H9 (cell line): ENCODE measurements at regions not wholly inside any gene's neighbourhood (a gene's known extent, or its start where the extent isn't known, plus 50 kb on each side); places are given as distances from the start of the nearest gene placed in this dataset.

Experiments used
- DNase-seq: peaks from one replicate; pipeline ENCODE4 v3.0.0-alpha.2; 2017
- H2AFZ ChIP-seq: one replicate; pipeline ENCODE4 v1.6.1; 2013; ENCODE audit warnings: mild to moderate bottlenecking, low read length, control low read depth, moderate library complexity
- H2AK5ac ChIP-seq: 2 replicates; pipeline ENCODE4 v1.6.1; 2013; ENCODE audit warnings: low read length, control low read depth, mixed read lengths; ENCODE audit not compliant: insufficient read length
- H2BK120ac ChIP-seq: one replicate; pipeline ENCODE4 v1.6.1; 2013; ENCODE audit warnings: low read depth, mild to moderate bottlenecking, low read length, control low read depth, inconsistent platforms; ENCODE audit not compliant: poor library complexity, severe bottlenecking
- H2BK12ac ChIP-seq: 2 replicates; pipeline ENCODE4 v1.6.1; 2013; ENCODE audit warnings: low read length, control low read depth, mixed read lengths, low read depth; ENCODE audit not compliant: insufficient read length
- H2BK15ac ChIP-seq: 2 replicates; pipeline ENCODE4 v1.6.1; 2013; ENCODE audit warnings: low read depth, low read length, control low read depth
- H2BK20ac ChIP-seq: one replicate; pipeline ENCODE4 v1.6.1; 2013; ENCODE audit warnings: low read depth, mild to moderate bottlenecking, low read length, control low read depth, inconsistent platforms; ENCODE audit not compliant: poor library complexity, severe bottlenecking
- H2BK5ac ChIP-seq: 2 replicates; pipeline ENCODE4 v1.6.1; 2013; ENCODE audit warnings: low read length, control low read depth, mixed read lengths; ENCODE audit not compliant: insufficient read length
- H3K14ac ChIP-seq: 2 replicates; pipeline ENCODE4 v1.6.1; 2013; ENCODE audit warnings: low read length, control low read depth; ENCODE audit not compliant: insufficient read depth
- H3K18ac ChIP-seq: 2 replicates; pipeline ENCODE4 v1.6.1; 2013; ENCODE audit warnings: low read depth, mild to moderate bottlenecking, mixed read lengths, low read length, control low read depth; ENCODE audit not compliant: insufficient read length
- H3K23ac ChIP-seq: 2 replicates; pipeline ENCODE4 v1.6.1; 2013; ENCODE audit warnings: low read length, control low read depth, mixed read lengths, low read depth; ENCODE audit not compliant: insufficient read length
- H3K23me2 ChIP-seq: 2 replicates; pipeline ENCODE4 v1.6.1; 2013; ENCODE audit warnings: low read depth, mild to moderate bottlenecking, mixed read lengths, low read length, control low read depth; ENCODE audit not compliant: insufficient read length, poor library complexity, severe bottlenecking
- H3K27ac ChIP-seq: 2 replicates; pipeline ENCODE4 v1.5.1; 2013; ENCODE audit warnings: low read length, control low read depth, mixed read lengths, low read depth; ENCODE audit not compliant: insufficient read length
- H3K27me3 ChIP-seq: 2 replicates; pipeline ENCODE4 v1.6.1; 2013; ENCODE audit warnings: low read length, control low read depth, inconsistent platforms; ENCODE audit not compliant: insufficient read depth
- H3K4ac ChIP-seq: 2 replicates; pipeline ENCODE4 v1.6.1; 2013; ENCODE audit warnings: low read depth, mild to moderate bottlenecking, control low read depth, inconsistent platforms, low read length, moderate library complexity
- H3K4me1 ChIP-seq: 2 replicates; pipeline ENCODE4 v1.6.1; 2013; ENCODE audit warnings: low read length, control low read depth, inconsistent platforms; ENCODE audit not compliant: insufficient read depth
- H3K4me2 ChIP-seq: 2 replicates; pipeline ENCODE4 v1.6.1; 2013; ENCODE audit warnings: low read length, control low read depth, mixed read lengths; ENCODE audit not compliant: insufficient read length, insufficient read depth
- H3K56ac ChIP-seq: 2 replicates; pipeline ENCODE4 v1.6.1; 2013; ENCODE audit warnings: low read depth, mild to moderate bottlenecking, mixed read lengths, low read length, control low read depth; ENCODE audit not compliant: insufficient read length
- H3K79me1 ChIP-seq: 2 replicates; pipeline ENCODE4 v1.6.1; 2013; ENCODE audit warnings: low read depth, mild to moderate bottlenecking, moderate library complexity, low read length, control low read depth, inconsistent platforms; ENCODE audit not compliant: insufficient read depth, poor library complexity, severe bottlenecking
- H3K79me2 ChIP-seq: 2 replicates; pipeline ENCODE4 v1.6.1; 2013; ENCODE audit warnings: low read length, control low read depth, inconsistent platforms; ENCODE audit not compliant: insufficient read depth
- H3K9ac ChIP-seq: 2 replicates; pipeline ENCODE4 v1.6.1; 2013; ENCODE audit warnings: low read length, control low read depth, mixed read lengths; ENCODE audit not compliant: insufficient read length; ENCODE audit errors: extremely low read depth
- H3K9me3 ChIP-seq: one replicate; pipeline ENCODE4 v1.6.1; 2013; ENCODE audit warnings: low read depth, low read length, inconsistent platforms; ENCODE audit not compliant: control insufficient read depth
- H3T11ph ChIP-seq: one replicate; pipeline ENCODE4 v1.6.1; 2013; ENCODE audit warnings: mild to moderate bottlenecking, low read length, control low read depth, inconsistent platforms
- H4K20me1 ChIP-seq: one replicate; pipeline ENCODE4 v1.6.1; 2013; ENCODE audit not compliant: control insufficient read depth, insufficient read length, insufficient read depth
- H4K5ac ChIP-seq: 2 replicates; pipeline ENCODE4 v1.6.1; 2013; ENCODE audit warnings: low read depth, mild to moderate bottlenecking, mixed read lengths, low read length, control low read depth; ENCODE audit not compliant: insufficient read length
- H4K8ac ChIP-seq: replicated peaks from 2 replicates; pipeline ENCODE4 v1.6.1; 2013; ENCODE audit warnings: low read length, control low read depth, mixed read lengths, low read depth; ENCODE audit not compliant: insufficient read length
- H4K91ac ChIP-seq: 2 replicates; pipeline ENCODE4 v1.6.1; 2013; ENCODE audit warnings: low read depth, mild to moderate bottlenecking, moderate library complexity, mixed read lengths, low read length, control low read depth; ENCODE audit not compliant: insufficient read length
- H3K27ac Mint-ChIP-seq, 3 experiments: 2 replicates in 2 of 3; 3 replicates in 1 of 3; pipeline ENCODE4 v1.8.0; 2020 to 2021; ENCODE audit warnings: mixed read lengths in 3 of 3, mild to moderate bottlenecking in 1 of 3, moderate library complexity in 1 of 3
- H3K27me3 Mint-ChIP-seq: 2 replicates; pipeline ENCODE4 v1.8.0; 2021; ENCODE audit warnings: low read depth, mild to moderate bottlenecking, moderate library complexity, mixed read lengths
- H3K36me3 Mint-ChIP-seq, 3 experiments: 2 replicates in 2 of 3; 3 replicates in 1 of 3; pipeline ENCODE4 v1.8.0; 2020 to 2021; ENCODE audit warnings: low read depth in 3 of 3, mixed read lengths in 3 of 3; ENCODE audit not compliant: insufficient read depth in 1 of 3
- H3K4me1 Mint-ChIP-seq, 2 experiments: 2 replicates each; pipeline ENCODE4 v1.8.0; 2020; ENCODE audit warnings: mixed read lengths in 2 of 2
- H3K4me3 Mint-ChIP-seq, 2 experiments: 2 replicates in 1 of 2; 3 replicates in 1 of 2; pipeline ENCODE4 v1.8.0; 2020 to 2021; ENCODE audit warnings: mild to moderate bottlenecking in 2 of 2, mixed read lengths in 2 of 2, moderate library complexity in 1 of 2
- H3K9me3 Mint-ChIP-seq, 2 experiments: 2 replicates in 1 of 2; 3 replicates in 1 of 2; pipeline ENCODE4 v1.8.0; 2020; ENCODE audit warnings: mild to moderate bottlenecking in 2 of 2, mixed read lengths in 2 of 2, moderate library complexity in 1 of 2
- CTCF ChIP-seq: fragments of 200-600 bp; sonication (generic); conservative IDR thresholded peaks from 3 replicates; pipeline ENCODE4 v1.8.0; 2021; ENCODE audit warnings: antibody characterized with exemption, mild to moderate bottlenecking
- WGBS: extraction: QIAGEN DNeasy Blood & Tissue Kit; methylation state at CpG from one replicate; pipeline ENCODE4 v1.1.7; 2013; ENCODE audit warnings: missing lambda C conversion rate, low lambda C conversion rate, mixed read lengths; ENCODE audit not compliant: insufficient read length; ENCODE audit errors: extremely low coverage; 5-methylcytosine and 5-hydroxymethylcytosine counted together

GRCh38 chr22:48303369-48303725, 1524.3 kb downstream of the BRD1 start:
- Histone ChIP-seq H3K9me3 (no peaks in the 10 kb centered on the region), H4K5ac (no peak overlapping the region), H3K18ac (no peak overlapping the region), H3K27ac (no peak overlapping the region), H4K91ac (no peak overlapping the region), H3K79me1 (no peaks in the 10 kb centered on the region), H2BK12ac (no peak overlapping the region), H3K23me2 (no peaks in the 10 kb centered on the region), H2BK120ac (no peak overlapping the region), H3K4ac (no peak overlapping the region), H4K8ac (no peak overlapping the region), H3T11ph (no peak overlapping the region), H3K9ac (no peak overlapping the region), H3K79me2 (no peaks in the 10 kb centered on the region), H3K27me3 (no peaks in the 10 kb centered on the region), H2BK20ac (no peak overlapping the region), H3K4me1 (no peaks in the 10 kb centered on the region), H3K14ac (no peak overlapping the region), H3K23ac (no peak overlapping the region), H3K56ac (no peak overlapping the region), H2AFZ (no peak overlapping the region), H3K4me2 (no peak overlapping the region), H2BK5ac (no peak overlapping the region), H4K20me1 (no peaks in the 10 kb centered on the region), H2AK5ac (no peak overlapping the region), H2BK15ac (no peak overlapping the region)
- H3K4me3 Mint-ChIP-seq = no peak overlapping the region
- no peaks in the 10 kb centered on the region for H3K36me3 Mint-ChIP-seq
- no peak for DNase-seq
- peaks cover 13 to 27% of the 10 kb centered on the region in 2 experiments for H3K4me1 Mint-ChIP-seq
- H3K9me3 Mint-ChIP-seq = no peaks in the 10 kb centered on the region
- H3K27ac Mint-ChIP-seq = no peak overlapping the region
- no CpG with 5 or more reads among the region's 5 CpGs for WGBS
- no peak for TF ChIP-seq CTCF
- H3K27me3 Mint-ChIP-seq = peaks cover 9% of the 10 kb centered on the region
